Body of pancreas (tissue), 4 donors: ENCODE measurements at regions not wholly inside any gene's neighbourhood (a gene's known extent, or its start where the extent isn't known, plus 50 kb on each side); places are given as distances from the start of the nearest gene placed in this dataset.

Experiments used
- CTCF ChIP-seq, 7 experiments: fragments of 450-650 bp in 4 of 7; fragments of 200-600 bp in 3 of 7; sonication (generic) in 3 of 7; IDR thresholded peaks; one replicate each; pipeline ENCODE4 v1.5.1; 2016 to 2019; ENCODE audit warnings: antibody characterized with exemption in 7 of 7
- POLR2A ChIP-seq, 3 donors: fragments of 450-650 bp; IDR thresholded peaks; one replicate each; pipeline ENCODE4 v1.6.1; 2016; ENCODE audit warnings: antibody characterized with exemption in 3 of 3, mild to moderate bottlenecking in 2 of 3

DNA sequence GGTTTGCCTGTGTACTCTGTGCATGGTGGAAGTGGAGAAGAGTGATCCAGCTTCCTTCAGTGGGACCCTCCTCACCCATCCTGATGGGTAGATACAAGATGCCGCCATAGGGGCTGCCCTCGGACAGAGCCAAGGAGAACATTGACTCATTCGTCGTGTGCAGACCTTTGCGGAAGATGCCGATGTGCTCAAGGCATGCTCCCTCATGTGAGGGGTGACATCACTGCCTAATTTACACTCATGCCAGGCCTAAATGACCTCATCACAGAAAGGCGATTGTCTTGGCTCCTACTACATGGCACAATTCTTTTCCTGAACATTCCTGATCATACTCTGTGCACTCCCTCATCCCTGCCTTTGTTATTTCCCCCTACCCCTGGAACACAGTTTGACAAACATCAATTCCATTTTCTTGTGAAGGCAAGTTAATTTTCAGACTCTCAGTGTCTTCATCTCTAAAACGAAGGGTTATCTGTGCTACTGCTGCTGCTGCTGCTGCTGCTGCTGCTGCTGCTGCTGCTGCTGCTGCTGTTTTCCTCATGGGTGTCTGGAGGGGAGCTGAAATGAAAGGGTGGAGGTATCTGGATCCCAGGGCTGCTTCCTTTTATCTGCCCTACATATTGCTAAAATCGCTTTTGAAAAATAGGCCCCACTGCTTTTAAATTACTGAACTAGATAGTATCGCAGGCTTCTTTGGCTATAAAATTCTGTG, 146.5 kb upstream of the ARGLU1 start:
- TF ChIP-seq CTCF (IDR thresholded peaks at IDR 0.05), result no peak
- TF ChIP-seq POLR2A (IDR thresholded peaks at IDR 0.05), result no peak
